CD4-positive, alpha-beta T cell treated with Interleukin-21 for 1 hour (primary cell): ENCODE measurements at regions not wholly inside any gene's neighbourhood (a gene's known extent, or its start where the extent isn't known, plus 50 kb on each side); places are given as distances from the start of the nearest gene placed in this dataset.
"Not testable (repeated sequence)": the region's sequence is repeated elsewhere in the genome, so short reads cannot be mapped to it uniquely, and the experiment has no call there.

ENCODE experiments used
- DNase-seq: peaks from one replicate; pipeline ENCODE4 v3.0.0-alpha.2; 2020

DNA sequence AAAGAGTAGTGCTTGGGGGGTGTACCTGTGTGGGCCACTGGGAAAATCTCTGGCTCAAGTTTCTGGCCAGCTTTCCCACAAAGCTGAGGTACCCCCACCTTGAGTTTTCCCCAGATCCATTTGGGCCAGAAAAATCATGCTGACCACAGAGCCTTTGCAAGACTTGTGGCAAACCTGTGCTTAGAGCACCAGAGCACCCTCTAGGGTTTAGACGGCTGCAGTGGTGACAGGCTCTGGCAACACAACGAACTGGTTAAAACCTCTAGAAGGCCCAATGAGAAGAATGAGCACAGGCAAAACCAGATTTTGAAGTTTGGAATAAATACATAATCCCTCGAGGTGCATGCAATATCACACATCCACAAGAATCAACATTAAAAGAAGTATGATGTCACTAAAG, 290.7 kb upstream of the FOLH1 start:
- no peak for DNase-seq

DNA sequence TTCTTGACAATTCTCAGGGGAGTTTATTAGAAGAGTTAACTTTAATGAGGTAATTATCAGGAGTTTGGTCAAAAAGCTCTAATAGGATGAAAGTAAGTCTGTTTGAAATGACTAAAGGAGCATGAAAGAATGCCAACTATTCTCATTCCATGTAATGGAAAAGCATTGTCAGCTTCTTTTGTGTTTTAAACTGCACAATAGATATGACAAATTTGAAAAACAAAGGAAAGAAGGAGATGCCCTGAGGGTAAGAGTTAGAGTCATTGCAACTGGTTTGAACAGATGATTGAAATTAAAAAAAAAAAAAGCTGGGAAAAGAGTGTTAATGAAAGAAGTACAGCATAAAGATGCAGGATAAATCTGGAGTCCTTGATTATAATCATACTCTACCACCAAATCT, 296.8 kb upstream of the FOLH1 start:
- DNase-seq = no peak

DNA sequence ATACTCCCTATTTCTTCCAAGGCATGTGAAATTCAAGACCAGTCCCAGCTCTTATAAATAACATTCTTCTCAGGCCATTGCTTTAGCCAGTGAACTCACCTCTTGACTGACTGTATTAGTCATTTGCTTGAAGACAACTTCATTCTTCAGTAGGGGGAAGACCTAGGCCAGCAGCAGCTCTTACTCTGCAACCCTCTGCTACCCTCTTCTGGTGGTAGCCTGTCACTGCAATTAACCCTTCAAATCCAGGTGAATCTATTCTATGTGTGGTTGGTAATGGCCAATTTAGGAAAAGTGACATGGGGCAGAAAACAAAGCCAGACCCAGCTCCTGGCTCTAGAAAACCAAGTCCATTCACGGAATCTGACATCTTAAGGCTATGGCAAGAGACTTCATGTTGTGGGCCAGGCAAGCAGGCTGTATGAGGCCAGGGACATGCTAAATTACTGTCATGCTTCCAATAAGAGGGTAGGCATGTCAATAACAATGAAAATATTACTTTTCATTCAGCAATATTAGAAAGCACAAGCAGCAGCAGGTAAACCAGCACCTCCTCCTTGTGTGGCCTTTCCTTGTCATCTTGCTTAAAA, 317.9 kb upstream of the FOLH1 start:
- peak; percentile 4 for DNase-seq

DNA sequence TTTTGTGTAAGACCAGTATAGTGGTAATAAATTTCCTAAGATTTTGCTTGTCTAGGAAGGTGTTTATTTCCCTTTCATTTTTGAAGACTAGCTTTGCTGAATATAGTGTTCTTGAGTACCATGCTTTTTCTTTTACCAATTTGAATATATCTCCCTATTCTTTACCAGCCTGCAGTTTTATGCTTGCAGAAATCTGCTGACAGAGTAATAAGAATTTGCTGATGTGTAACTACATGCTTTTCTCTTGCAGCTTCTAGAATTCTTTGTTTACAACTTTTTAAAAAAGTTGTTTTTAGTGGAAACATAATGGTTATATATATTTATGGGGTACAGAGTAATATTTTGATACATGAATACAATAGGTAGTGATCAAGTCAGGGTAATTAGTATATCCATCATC, 324.8 kb upstream of the FOLH1 start:
- no peak for DNase-seq

DNA sequence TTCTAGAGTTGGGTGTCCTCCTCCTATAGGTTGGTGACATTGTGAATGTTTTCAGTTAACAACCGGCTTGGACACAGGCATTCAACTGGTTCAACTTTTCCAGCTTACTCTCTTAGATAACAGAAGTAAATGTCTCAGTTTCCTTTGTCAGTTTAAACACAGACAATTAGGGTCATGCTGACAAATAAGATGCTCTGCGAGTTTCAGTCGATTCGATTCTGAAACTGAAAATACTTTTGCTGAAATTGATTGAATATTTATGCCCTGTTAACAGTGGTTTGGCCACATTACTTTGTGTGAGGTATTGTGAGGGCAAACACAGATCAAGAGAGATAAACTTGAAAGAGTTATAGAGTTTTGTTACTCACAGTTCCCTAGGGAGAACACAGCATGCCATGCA, 330.5 kb upstream of the FOLH1 start:
- DNase-seq = not testable (repeated sequence)

DNA sequence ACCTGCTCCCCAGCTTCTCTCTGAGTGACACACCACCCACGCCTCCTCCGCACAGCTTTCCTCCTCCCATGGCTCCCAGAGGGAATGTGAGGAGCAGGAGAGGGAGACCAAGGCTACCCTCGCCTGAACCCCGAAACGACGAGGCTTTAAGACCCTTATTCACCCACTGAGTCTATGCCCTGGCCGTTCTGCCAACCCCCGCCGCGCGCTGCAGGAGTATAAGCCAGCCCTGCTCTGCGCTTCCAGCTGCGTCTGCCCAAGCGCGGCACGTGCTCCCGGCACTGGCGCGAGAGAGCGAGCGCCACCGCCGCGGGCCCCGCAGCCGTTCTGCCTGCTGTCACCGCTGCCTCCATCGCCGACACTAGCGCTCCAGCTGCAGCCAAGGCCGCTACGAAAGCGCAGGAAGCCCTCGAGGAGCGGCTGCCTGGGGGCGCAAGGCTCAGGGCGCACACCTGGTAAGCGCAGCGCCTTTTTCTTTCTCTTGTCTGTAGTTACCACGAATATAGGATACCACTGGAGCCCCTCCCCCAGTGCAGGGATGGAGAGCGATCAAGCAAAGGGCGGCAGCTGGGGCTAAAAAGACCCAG, 350.0 kb upstream of the FOLH1 start:
- not testable (repeated sequence) for DNase-seq

DNA sequence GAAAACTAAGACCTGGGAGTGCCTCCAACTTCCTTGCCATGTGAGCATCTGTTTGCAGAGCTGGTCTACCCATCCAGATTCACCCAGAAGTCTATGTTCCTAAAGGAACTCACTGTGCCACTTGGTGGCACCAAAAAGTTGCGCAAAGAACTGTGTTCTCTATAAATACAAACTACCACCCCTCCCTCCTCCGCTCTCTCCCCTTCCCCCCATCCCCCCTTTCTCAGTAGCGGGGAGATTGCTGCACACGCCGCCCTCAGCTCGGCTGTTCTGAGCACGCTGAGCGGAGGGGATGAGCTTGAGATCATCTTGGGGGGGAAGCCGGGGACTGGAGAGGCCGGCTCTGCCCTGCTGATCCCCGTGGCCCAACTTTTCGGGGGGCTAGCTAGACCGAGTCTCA, 352.2 kb upstream of the FOLH1 start:
- not testable (repeated sequence) for DNase-seq

DNA sequence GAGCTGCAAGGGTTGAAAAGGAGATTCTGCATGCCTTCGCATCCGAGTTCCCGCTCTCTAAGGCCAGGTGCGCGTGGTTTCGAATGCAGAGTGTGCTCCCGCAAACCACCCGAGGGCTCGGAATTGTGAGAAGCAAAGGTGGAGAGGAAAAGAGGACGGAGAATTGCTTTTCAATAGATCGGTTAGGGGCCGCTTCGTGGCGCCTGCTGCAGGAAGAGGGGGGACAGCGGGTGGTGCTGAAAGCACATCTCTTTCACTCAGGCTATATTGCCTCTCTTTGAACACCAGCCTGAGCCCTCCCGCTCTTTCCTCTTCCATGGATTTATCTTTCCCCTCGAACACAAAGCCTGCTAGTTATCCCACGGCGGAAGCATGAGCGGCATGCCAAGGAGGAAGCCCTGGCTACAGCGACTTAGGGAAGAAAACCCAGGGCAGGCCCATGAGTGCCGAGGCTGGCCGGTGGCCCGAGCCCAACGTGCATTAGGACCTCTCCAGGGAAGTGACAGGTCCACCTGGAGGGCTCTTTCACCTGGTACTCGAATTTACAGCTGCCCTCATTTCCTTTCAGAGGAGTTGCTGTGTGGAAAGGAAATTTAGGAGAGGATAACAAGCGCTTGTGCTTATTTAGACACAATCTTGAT, 353.0 kb upstream of the FOLH1 start:
- DNase-seq = not testable (repeated sequence)

DNA sequence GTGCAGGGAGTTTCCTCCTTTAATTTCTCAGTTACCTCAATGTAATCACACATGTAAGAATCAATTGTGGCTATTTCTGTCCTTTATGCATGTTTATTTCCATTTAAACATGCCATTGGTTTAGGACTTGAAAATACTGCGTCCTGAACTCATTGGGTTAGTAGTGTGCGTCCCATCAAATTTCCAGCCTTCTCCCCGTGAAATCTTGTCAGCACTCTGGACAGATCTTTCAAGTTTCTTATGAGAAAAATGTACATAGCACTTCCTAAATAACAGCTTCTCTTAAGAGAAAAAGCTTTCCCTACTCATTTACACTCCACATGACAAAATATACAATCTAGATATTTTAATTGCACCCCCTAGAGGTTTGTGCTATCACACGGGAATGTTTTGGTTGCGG, 353.9 kb upstream of the FOLH1 start:
- not testable (repeated sequence) for DNase-seq

DNA sequence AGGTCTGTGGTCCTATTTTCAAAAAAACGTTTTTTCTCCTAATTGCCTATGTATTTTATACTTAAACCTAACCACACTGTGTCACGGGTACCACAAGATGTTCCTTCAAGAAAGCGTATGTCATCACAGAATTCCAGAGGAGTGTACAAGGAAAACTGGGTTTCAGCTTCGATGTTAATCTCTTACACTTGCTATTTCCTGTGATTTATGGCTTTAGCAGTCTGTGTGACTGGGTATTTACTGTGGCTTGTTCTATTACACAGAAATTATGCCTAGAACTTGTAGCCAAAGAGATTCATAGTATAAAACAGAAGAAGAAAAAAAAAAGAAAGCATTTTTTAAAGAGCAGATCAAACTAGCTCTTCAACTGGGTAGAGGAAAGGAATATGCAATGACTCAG, 371.1 kb upstream of the FOLH1 start:
- DNase-seq = not testable (repeated sequence)

DNA sequence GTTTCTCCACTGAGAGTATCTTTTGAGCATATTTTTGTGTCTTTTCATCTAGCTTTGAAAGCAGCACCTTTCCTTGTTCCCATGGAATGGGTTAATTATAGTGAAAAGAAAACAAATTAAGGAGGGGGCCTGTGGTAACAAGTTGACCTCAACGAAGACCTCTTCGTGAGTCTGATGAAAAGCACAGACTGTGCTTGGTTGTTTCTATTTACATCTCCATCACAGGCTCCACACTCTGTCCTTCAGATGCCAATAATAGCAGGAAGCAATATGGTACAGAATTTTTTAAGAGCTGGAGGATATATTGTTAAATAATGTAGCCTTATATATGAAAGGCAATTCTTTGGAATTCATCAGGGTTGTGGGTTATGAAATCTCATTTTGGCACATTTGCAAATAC, 366.7 kb upstream of the OR4C13 start:
- DNase-seq = not testable (repeated sequence)

DNA sequence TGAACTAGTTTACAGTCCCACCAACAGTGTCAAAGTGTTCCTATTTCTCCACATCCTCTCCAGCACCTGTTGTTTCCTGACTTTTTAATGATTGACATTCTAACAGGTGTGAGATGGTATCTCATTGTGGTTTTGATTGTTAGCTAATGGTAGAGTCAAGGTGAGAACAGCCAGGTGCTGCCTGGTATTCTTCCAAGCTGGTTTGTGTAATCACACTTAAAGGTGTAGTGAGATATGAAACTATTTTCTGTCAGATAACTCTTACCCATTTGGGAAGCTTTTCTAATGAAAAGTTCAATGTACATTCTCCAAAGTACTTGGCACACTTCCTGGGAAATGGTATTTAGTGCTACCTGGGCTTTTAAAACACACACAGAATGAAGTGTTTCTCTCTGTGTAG, 343.3 kb upstream of the OR4C13 start:
- DNase-seq = not testable (repeated sequence)

DNA sequence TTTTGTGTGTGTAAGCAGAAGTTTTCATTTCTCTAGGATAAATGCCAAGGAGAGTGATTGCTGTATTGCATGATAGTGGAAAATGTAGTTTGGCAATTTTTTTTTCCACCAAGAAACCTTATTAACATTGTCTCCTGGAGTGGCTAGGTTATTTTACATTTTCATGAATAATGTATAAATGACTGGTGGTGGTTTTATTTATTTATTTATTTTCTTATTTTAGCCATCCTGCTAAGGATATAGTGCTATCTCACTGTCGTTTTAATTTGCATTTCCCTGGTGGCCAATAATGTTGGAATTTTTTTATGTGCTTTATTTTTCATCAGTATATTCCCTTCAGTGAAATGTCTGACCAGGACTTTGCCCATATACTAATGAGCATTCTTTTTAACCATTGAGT, 328.3 kb upstream of the OR4C13 start:
- DNase-seq = not testable (repeated sequence)

DNA sequence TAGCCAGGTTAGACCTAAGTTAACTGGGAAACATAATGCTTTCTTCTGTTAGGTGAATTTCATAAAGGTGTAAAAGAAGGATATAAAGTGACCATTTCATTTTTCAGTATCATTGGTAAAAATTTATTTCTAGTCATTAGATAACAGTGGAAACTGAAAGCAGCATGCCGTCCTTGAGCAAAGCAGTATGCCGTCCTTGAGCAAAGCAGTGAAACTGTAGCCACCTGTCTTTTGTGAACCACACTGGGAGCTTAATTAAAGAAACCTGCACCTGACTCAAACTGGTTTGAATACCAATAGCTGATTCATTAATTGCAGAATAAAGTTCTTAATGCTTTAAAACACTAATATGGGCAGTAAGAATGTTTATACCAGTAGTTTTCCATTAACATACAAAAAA, 281.5 kb upstream of the OR4C13 start:
- not testable (repeated sequence) for DNase-seq

DNA sequence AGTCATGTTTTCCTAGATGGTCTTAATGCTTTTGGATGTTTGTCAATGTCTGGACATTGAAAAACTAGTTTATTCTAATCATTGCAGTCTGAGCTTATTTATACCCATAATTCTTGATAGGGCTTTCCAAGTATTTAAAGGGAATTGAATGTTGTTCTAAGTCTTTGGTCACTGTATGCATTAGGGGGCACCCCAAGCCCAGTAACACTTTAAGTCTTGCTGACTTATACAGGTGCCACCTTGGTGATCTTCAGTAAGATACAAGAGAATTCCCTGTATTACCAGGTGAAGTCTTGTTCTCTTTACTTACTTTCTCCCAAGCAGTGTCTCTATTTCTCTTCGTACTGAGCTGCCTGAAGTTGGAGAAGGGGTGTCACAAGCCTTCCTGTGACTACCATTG, 250.1 kb upstream of the OR4C13 start:
- not testable (repeated sequence) for DNase-seq

DNA sequence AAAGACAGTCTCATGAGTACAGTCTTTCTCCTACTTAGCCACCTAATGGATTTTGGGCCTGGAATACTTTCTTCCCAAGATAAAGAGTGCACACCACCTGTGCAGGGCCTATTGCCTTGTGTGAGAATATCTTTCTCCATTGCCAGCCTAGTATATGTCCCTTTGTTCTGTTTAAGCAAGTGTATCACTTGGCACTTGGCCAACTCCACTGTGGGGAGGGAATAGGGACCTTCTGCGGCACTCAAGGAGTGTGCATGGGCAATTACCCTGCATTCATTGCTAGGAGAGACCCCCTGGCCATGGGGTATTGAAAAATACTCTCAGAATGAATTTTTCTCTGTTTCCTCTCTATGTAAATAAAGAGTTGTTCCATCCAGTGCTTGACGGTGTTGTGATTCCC, 201.7 kb upstream of the OR4C13 start:
- DNase-seq = not testable (repeated sequence)

DNA sequence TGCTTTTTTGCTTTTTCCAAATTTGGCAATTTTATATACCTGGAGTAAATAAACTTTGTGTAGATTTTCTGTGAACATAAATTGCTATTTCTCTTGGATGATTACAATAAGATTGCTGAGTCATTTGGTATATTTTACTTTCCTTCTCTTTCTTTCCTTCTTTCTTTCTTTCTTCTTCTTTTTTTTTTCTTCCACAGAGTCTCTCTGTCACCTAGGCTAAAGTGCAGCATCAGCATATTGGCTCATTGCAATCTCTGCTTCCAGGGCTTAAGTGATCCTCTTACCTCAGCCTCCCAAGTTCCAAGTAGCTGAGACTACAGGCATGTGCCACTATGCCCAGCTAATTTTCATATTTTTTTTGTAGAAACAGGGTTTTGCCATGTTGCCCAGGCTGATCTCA, 201.2 kb upstream of the OR4C13 start:
- DNase-seq = not testable (repeated sequence)

DNA sequence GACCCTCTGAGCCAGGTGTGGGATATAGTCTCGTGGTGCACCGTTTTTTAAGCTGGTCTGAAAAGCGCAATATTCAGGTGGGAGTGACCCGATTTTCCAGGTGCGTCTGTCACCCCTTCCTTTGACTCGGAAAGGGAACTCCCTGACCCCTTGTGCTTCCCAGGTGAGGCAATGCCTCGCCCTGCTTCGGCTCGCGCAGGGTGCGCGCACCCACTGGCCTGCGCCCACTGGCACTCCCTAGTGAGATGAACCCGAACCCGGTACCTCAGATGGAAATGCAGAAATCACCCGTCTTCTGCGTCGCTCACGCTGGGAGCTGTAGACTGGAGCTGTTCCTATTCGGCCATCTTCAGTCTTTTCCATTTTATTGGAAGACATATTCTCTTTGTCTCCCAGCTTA, 171.4 kb upstream of the OR4C13 start:
- not testable (repeated sequence) for DNase-seq

DNA sequence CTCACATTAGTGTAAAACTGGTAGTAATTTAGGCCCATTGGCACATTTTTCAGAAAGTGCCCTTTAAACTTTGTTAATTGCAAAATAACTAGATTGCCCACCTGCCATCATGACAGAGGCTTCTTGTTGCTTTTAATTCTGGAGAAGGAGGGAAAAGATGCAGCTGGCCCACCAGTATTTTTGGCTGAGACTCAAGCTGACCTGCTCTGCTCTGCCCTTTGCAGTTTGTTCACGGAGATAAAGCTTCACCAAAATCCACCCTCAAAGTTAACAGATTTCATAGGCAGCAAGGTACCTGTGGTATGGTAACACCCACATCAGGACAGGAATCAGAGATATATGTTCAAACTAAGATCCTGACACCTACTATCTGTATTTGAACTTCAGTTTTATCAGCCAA, 170.2 kb upstream of the OR4C13 start:
- not testable (repeated sequence) for DNase-seq

DNA sequence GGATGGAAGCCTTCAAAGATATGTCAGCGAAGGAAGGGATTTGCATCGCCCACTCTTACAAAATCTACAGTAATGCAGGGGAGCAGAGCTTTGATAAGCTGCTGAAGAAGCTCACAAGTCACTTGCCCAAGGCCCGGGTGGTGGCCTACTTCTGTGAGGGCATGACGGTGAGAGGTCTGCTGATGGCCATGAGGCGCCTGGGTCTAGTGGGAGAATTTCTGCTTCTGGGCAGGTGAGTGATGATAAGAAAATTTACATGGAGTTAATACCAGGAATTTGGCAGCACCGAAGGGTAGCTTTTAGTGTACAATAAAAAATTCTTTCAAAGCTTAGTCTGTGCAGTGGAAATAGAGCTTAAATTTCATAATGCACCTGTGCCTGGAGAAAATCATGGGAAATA, 168.3 kb upstream of the OR4C13 start:
- DNase-seq = not testable (repeated sequence)

DNA sequence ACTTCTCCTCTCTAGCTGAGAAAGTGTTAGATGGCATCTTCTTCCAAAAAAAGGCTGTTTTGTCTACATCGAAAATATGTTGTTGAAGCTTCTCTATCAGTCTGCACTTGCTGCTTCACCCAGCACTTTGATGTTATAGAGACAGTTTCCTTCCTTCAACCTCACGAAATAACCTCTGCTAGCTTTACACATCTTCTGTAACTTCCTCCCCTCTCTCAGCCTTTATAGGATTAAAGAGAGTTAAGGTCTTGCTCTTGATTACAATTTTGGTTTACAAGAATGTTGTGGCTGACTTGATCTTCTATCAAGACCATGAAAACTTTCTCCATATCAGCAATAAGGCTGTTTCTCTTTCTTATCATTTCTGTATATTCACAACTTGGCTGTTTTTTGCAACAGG, 162.4 kb upstream of the OR4C13 start:
- not testable (repeated sequence) for DNase-seq

DNA sequence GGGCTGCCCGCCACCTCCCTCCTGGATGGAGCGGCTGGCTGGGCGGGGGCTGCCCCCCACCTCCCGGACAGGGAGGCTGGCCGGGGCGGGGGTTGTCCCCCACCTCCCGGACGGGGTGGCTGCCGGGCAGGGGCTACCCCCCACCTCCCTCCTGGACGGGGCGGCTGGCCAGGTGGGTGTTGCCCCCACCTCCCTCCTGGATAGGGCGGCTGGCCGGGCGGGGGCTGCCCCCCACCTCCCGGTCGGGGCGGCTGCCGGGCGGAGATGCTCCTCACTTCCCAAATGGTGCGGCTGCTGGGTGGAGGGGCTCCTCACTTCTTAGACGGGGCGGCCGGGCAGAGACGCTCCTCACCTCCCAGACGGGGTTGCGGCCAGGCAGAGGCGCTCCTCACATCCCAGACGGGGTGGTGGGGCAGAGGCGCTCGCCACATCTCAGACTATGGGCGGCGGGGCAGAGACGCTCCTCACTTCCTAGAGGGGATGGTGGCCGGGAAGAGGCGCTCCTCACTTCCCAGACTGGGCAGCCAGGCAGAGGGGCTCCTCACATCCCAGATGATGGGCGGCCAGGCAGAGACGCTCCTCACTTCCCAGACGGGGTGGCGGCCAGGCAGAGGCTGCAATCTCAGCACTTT, 153.9 kb upstream of the OR4C13 start:
- not testable (repeated sequence) for DNase-seq

DNA sequence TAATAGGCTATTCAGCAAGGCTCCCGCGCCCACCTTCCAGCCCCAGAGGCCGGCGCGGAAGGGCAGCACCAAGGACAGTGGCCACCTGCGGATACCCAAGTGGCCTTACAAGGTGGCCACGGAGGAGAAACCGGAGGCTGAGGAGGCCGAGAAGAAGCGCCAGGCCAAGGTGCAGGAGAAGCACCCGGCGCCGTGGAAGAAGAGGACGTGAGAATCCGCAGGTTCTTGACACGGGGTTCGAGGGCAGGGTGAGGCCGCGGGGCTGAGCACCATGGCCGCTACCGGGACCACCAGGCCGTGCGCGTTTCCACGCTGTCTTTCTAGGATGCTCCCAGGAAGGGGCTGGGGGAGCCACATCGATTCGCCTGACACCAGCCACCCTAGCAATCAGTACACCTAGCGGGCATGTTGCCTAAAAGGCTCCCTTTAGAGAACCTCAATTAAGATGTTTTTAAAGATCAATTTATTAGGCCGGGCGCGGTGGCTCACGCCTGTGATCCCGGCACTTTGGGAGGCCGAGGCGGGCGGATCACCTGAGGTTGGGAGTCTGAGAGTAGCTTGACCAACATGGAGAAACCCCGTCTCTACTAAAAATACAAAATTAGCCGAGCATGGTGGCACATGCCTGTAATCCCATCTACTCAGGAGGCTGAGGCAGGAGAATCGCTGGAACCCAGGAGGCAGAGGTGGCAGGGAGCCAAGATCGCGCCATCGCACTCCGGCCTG, 134.3 kb upstream of the OR4C13 start:
- not testable (repeated sequence) for DNase-seq
